GM23338 (cell line): ENCODE measurements at regions not wholly inside any gene's neighbourhood (a gene's known extent, or its start where the extent isn't known, plus 50 kb on each side); places are given as distances from the start of the nearest gene placed in this dataset.

Experiments
- ATAC-seq: fragments of 200-7000 bp; cut with Tn5 transposase; 3 replicates; pipeline ENCODE4 v1.9.1; 2020
- DNase-seq: peaks from one replicate; pipeline ENCODE4 v3.0.0-alpha.2; 2015; ENCODE audit warnings: low spot score
- H2AFZ ChIP-seq: fragments of 200-600 bp; sonication (generic); 2 replicates; pipeline ENCODE4 v1.8.0; 2016; ENCODE audit warnings: antibody characterized with exemption, mild to moderate bottlenecking, moderate library complexity
- H3F3A ChIP-seq: fragments of 200-600 bp; sonication (generic); replicated peaks from 2 replicates; pipeline ENCODE4 v1.8.0; 2017; ENCODE audit warnings: antibody characterized with exemption, mixed run types, low read depth
- H3K27ac ChIP-seq: fragments of 200-600 bp; sonication (generic); 2 replicates; pipeline ENCODE4 v1.6.1; 2016; ENCODE audit warnings: low read depth
- H3K27me3 ChIP-seq: fragments of 200-600 bp; sonication (generic); 2 replicates; pipeline ENCODE4 v1.8.0; 2016; ENCODE audit warnings: mild to moderate bottlenecking, mixed run types, moderate library complexity; ENCODE audit not compliant: insufficient read depth
- H3K36me3 ChIP-seq: fragments of 200-600 bp; sonication (generic); 2 replicates; pipeline ENCODE4 v1.8.0; 2016; ENCODE audit warnings: mild to moderate bottlenecking; ENCODE audit not compliant: insufficient read depth
- H3K4me1 ChIP-seq: fragments of 200-600 bp; sonication (generic); 2 replicates; pipeline ENCODE4 v1.8.0; 2016; ENCODE audit warnings: mild to moderate bottlenecking, moderate library complexity; ENCODE audit not compliant: insufficient read depth
- H3K4me2 ChIP-seq: fragments of 200-600 bp; sonication (generic); 2 replicates; pipeline ENCODE4 v1.7.1; 2017; ENCODE audit warnings: mixed run types
- H3K4me3 ChIP-seq: fragments of 200-600 bp; sonication (generic); 2 replicates; pipeline ENCODE4 v1.6.1; 2016; ENCODE audit warnings: mixed run types
- H3K79me2 ChIP-seq: fragments of 200-600 bp; sonication (generic); replicated peaks from 2 replicates; pipeline ENCODE4 v1.8.0; 2017; ENCODE audit warnings: mild to moderate bottlenecking; ENCODE audit not compliant: insufficient read depth
- H3K9me2 ChIP-seq: fragments of 200-600 bp; sonication (generic); 2 replicates; pipeline ENCODE4 v1.8.0; 2017; ENCODE audit not compliant: insufficient read depth
- H4K20me1 ChIP-seq: fragments of 200-600 bp; sonication (generic); replicated peaks from 2 replicates; pipeline ENCODE4 v1.8.0; 2017; ENCODE audit warnings: mild to moderate bottlenecking; ENCODE audit not compliant: insufficient read depth
- H3K27ac Mint-ChIP-seq: 2 replicates; pipeline ENCODE4 v1.8.0; 2020; ENCODE audit warnings: inconsistent platforms, mild to moderate bottlenecking, moderate library complexity, mixed read lengths
- H3K27me3 Mint-ChIP-seq: 3 replicates; pipeline ENCODE4 v1.8.0; 2022; ENCODE audit warnings: low read depth, mild to moderate bottlenecking, moderate library complexity, mixed read lengths, inconsistent platforms; ENCODE audit not compliant: insufficient read depth, poor library complexity
- H3K36me3 Mint-ChIP-seq: 3 replicates; pipeline ENCODE4 v1.8.0; 2021; ENCODE audit warnings: low read depth, mild to moderate bottlenecking, inconsistent platforms, moderate library complexity, mixed read lengths
- H3K4me1 Mint-ChIP-seq: 3 replicates; pipeline ENCODE4 v1.8.0; 2020; ENCODE audit warnings: mild to moderate bottlenecking, inconsistent platforms, mixed read lengths
- H3K4me3 Mint-ChIP-seq: 3 replicates; pipeline ENCODE4 v1.8.0; 2021; ENCODE audit warnings: moderate library complexity, mild to moderate bottlenecking, inconsistent platforms, mixed read lengths
- H3K9me3 Mint-ChIP-seq: 3 replicates; pipeline ENCODE4 v1.8.0; 2020; ENCODE audit warnings: moderate library complexity, mild to moderate bottlenecking, inconsistent platforms, mixed read lengths
- CREB1 ChIP-seq: fragments of 250-450 bp; sonication (Bioruptor Pico); IDR thresholded peaks from 2 replicates; pipeline ENCODE4 v1.5.0; 2020; ENCODE audit warnings: low read depth, mild to moderate bottlenecking, moderate library complexity
- EZH2 ChIP-seq: fragments of 200-600 bp; sonication (generic); IDR thresholded peaks from one replicate; pipeline ENCODE4 v1.8.0; 2017; ENCODE audit warnings: antibody characterized with exemption, mild to moderate bottlenecking, low read depth; ENCODE audit not compliant: unreplicated experiment
- EZH2phosphoT487 ChIP-seq: fragments of 200-600 bp; sonication (generic); IDR thresholded peaks from one replicate; pipeline ENCODE4 v1.8.1; 2018; ENCODE audit warnings: antibody characterized with exemption; ENCODE audit not compliant: unreplicated experiment
- JUNB ChIP-seq: IDR thresholded peaks from one replicate; pipeline ENCODE4 v1.6.1; 2016; ENCODE audit warnings: antibody characterized with exemption; ENCODE audit not compliant: unreplicated experiment
- NANOG ChIP-seq: IDR thresholded peaks from 2 replicates; pipeline ENCODE4 v1.6.1; 2016; ENCODE audit warnings: antibody characterized with exemption, borderline replicate concordance
- POLR2AphosphoS5 ChIP-seq: IDR thresholded peaks from 2 replicates; pipeline ENCODE4 v1.6.1; 2016; ENCODE audit warnings: antibody characterized with exemption, low read depth
- STAT1 ChIP-seq: IDR thresholded peaks from one replicate; pipeline ENCODE4 v1.6.1; 2016; ENCODE audit warnings: antibody characterized with exemption; ENCODE audit not compliant: unreplicated experiment
- ZNF114 ChIP-seq: fragments of 250-450 bp; sonication (Bioruptor Pico); IDR thresholded peaks from 2 replicates; pipeline ENCODE4 v1.5.0; 2020; ENCODE audit warnings: mild to moderate bottlenecking, moderate library complexity
- ZNF331 ChIP-seq: fragments of 250-450 bp; sonication (Bioruptor Pico); IDR thresholded peaks from 2 replicates; pipeline ENCODE4 v1.5.0; 2020; ENCODE audit warnings: low read depth, mild to moderate bottlenecking, moderate library complexity
- TF ChIP-seq, protein P1 (sequence below): IDR thresholded peaks from one replicate; pipeline ENCODE4 v1.6.1; 2018; ENCODE audit warnings: antibody characterized with exemption; ENCODE audit not compliant: unreplicated experiment
- TF ChIP-seq, protein P2 (sequence below), 2 experiments: fragments of 200-600 bp in 1 of 2; sonication (generic) in 1 of 2; conservative IDR thresholded peaks; 2 replicates each; pipeline versions ENCODE4 v1.5.1 to v1.6.1; 2016 to 2017; ENCODE audit warnings: antibody characterized with exemption in 2 of 2, low read depth in 2 of 2, mild to moderate bottlenecking in 2 of 2, moderate library complexity in 1 of 2
- TF ChIP-seq, protein P3 (sequence below): IDR thresholded peaks from 2 replicates; pipeline ENCODE4 v1.6.1; 2016; ENCODE audit warnings: antibody characterized with exemption
- TF ChIP-seq, protein P4 (sequence below): fragments of 250-450 bp; sonication (Bioruptor Pico); IDR thresholded peaks from 2 replicates; pipeline ENCODE4 v1.5.0; 2020; ENCODE audit warnings: mild to moderate bottlenecking, moderate library complexity

DNA sequence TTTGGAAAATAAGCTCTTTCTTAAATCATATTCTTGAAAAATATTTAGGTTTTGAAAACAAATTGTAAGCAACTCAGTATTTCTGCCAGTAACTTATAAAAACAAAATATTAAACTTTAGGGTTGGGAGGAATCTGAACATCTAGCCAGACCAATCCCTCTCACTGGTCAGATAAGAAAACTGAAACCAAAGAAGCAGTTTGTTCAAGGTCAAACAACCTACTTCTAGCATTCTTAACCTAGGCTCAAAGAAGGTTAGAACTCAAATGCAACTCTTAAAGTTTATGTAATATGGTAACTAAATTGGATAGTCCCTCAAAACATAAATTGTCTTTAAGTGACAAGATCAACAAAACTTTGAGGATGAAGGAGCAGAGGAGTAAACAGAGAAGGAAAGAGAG, 374.9 kb upstream of the TNC start:
- H2AFZ ChIP-seq = no peak overlapping the region
- DNase-seq (no peak), ATAC-seq (no peak)
- Mint-ChIP-seq H3K9me3 (no peaks in the 10 kb centered on the region), H3K4me3 (no peak overlapping the region), H3K27ac (no peak overlapping the region), H3K27me3 (no peaks in the 10 kb centered on the region), H3K36me3 (peaks cover 6% of the 10 kb centered on the region; the same call in 1 of the 3 replicates), H3K4me1 (peaks cover 19% of the 10 kb centered on the region)
- H3K36me3 ChIP-seq = peaks cover 3% of the 10 kb centered on the region; the same call in 1 of the 2 replicates
- H3K4me3 ChIP-seq = no peak overlapping the region
- H3K4me2 ChIP-seq = no peak overlapping the region
- H3F3A ChIP-seq = no peaks in the 10 kb centered on the region
- no peaks in the 10 kb centered on the region for H3K9me2 ChIP-seq
- no peaks in the 10 kb centered on the region; the same call in 1 of the 2 replicates for H3K79me2 ChIP-seq
- TF ChIP-seq, protein P1, sequence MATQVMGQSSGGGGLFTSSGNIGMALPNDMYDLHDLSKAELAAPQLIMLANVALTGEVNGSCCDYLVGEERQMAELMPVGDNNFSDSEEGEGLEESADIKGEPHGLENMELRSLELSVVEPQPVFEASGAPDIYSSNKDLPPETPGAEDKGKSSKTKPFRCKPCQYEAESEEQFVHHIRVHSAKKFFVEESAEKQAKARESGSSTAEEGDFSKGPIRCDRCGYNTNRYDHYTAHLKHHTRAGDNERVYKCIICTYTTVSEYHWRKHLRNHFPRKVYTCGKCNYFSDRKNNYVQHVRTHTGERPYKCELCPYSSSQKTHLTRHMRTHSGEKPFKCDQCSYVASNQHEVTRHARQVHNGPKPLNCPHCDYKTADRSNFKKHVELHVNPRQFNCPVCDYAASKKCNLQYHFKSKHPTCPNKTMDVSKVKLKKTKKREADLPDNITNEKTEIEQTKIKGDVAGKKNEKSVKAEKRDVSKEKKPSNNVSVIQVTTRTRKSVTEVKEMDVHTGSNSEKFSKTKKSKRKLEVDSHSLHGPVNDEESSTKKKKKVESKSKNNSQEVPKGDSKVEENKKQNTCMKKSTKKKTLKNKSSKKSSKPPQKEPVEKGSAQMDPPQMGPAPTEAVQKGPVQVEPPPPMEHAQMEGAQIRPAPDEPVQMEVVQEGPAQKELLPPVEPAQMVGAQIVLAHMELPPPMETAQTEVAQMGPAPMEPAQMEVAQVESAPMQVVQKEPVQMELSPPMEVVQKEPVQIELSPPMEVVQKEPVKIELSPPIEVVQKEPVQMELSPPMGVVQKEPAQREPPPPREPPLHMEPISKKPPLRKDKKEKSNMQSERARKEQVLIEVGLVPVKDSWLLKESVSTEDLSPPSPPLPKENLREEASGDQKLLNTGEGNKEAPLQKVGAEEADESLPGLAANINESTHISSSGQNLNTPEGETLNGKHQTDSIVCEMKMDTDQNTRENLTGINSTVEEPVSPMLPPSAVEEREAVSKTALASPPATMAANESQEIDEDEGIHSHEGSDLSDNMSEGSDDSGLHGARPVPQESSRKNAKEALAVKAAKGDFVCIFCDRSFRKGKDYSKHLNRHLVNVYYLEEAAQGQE = no peak
- no peak for TF ChIP-seq EZH2phosphoT487
- no peak for TF ChIP-seq ZNF114 (CRISPR knock-in tag)
- TF ChIP-seq EZH2 = no peak
- TF ChIP-seq, protein P2, sequence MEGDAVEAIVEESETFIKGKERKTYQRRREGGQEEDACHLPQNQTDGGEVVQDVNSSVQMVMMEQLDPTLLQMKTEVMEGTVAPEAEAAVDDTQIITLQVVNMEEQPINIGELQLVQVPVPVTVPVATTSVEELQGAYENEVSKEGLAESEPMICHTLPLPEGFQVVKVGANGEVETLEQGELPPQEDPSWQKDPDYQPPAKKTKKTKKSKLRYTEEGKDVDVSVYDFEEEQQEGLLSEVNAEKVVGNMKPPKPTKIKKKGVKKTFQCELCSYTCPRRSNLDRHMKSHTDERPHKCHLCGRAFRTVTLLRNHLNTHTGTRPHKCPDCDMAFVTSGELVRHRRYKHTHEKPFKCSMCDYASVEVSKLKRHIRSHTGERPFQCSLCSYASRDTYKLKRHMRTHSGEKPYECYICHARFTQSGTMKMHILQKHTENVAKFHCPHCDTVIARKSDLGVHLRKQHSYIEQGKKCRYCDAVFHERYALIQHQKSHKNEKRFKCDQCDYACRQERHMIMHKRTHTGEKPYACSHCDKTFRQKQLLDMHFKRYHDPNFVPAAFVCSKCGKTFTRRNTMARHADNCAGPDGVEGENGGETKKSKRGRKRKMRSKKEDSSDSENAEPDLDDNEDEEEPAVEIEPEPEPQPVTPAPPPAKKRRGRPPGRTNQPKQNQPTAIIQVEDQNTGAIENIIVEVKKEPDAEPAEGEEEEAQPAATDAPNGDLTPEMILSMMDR (conservative IDR thresholded peaks at IDR 0.05; ENCODE audit: low read depth in 2 of 2) = no peak
- TF ChIP-seq NANOG = no peak
- TF ChIP-seq, protein P3, sequence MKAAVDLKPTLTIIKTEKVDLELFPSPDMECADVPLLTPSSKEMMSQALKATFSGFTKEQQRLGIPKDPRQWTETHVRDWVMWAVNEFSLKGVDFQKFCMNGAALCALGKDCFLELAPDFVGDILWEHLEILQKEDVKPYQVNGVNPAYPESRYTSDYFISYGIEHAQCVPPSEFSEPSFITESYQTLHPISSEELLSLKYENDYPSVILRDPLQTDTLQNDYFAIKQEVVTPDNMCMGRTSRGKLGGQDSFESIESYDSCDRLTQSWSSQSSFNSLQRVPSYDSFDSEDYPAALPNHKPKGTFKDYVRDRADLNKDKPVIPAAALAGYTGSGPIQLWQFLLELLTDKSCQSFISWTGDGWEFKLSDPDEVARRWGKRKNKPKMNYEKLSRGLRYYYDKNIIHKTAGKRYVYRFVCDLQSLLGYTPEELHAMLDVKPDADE = no peak
- no peak for TF ChIP-seq POLR2AphosphoS5
- TF ChIP-seq JUNB = no peak
- no peak for TF ChIP-seq CREB1 (CRISPR knock-in tag)
- TF ChIP-seq, protein P4, sequence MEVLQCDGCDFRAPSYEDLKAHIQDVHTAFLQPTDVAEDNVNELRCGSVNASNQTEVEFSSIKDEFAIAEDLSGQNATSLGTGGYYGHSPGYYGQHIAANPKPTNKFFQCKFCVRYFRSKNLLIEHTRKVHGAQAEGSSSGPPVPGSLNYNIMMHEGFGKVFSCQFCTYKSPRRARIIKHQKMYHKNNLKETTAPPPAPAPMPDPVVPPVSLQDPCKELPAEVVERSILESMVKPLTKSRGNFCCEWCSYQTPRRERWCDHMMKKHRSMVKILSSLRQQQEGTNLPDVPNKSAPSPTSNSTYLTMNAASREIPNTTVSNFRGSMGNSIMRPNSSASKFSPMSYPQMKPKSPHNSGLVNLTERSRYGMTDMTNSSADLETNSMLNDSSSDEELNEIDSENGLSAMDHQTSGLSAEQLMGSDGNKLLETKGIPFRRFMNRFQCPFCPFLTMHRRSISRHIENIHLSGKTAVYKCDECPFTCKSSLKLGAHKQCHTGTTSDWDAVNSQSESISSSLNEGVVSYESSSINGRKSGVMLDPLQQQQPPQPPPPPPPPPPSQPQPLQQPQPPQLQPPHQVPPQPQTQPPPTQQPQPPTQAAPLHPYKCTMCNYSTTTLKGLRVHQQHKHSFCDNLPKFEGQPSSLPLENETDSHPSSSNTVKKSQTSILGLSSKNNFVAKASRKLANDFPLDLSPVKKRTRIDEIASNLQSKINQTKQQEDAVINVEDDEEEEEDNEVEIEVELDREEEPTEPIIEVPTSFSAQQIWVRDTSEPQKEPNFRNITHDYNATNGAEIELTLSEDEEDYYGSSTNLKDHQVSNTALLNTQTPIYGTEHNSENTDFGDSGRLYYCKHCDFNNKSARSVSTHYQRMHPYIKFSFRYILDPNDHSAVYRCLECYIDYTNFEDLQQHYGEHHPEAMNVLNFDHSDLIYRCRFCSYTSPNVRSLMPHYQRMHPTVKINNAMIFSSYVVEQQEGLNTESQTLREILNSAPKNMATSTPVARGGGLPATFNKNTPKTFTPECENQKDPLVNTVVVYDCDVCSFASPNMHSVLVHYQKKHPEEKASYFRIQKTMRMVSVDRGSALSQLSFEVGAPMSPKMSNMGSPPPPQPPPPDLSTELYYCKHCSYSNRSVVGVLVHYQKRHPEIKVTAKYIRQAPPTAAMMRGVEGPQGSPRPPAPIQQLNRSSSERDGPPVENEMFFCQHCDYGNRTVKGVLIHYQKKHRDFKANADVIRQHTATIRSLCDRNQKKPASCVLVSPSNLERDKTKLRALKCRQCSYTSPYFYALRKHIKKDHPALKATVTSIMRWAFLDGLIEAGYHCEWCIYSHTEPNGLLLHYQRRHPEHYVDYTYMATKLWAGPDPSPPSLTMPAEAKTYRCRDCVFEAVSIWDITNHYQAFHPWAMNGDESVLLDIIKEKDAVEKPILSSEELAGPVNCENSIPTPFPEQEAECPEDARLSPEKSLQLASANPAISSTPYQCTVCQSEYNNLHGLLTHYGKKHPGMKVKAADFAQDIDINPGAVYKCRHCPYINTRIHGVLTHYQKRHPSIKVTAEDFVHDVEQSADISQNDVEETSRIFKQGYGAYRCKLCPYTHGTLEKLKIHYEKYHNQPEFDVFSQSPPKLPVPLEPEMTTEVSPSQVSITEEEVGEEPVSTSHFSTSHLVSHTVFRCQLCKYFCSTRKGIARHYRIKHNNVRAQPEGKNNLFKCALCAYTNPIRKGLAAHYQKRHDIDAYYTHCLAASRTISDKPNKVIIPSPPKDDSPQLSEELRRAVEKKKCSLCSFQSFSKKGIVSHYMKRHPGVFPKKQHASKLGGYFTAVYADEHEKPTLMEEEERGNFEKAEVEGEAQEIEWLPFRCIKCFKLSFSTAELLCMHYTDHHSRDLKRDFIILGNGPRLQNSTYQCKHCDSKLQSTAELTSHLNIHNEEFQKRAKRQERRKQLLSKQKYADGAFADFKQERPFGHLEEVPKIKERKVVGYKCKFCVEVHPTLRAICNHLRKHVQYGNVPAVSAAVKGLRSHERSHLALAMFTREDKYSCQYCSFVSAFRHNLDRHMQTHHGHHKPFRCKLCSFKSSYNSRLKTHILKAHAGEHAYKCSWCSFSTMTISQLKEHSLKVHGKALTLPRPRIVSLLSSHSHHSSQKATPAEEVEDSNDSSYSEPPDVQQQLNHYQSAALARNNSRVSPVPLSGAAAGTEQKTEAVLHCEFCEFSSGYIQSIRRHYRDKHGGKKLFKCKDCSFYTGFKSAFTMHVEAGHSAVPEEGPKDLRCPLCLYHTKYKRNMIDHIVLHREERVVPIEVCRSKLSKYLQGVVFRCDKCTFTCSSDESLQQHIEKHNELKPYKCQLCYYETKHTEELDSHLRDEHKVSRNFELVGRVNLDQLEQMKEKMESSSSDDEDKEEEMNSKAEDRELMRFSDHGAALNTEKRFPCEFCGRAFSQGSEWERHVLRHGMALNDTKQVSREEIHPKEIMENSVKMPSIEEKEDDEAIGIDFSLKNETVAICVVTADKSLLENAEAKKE (CRISPR knock-in tag) = no peak
- no peak for TF ChIP-seq STAT1
- TF ChIP-seq ZNF331 = no peak
- no peaks in the 10 kb centered on the region for H3K27me3 ChIP-seq
- no peak overlapping the region for H3K27ac ChIP-seq
- peaks cover 13% of the 10 kb centered on the region for H4K20me1 ChIP-seq
- H3K4me1 ChIP-seq = peaks cover 30% of the 10 kb centered on the region
